ENCODE measurements at regions not wholly inside any gene's neighbourhood (a gene's known extent, or its start where the extent isn't known, plus 50 kb on each side); places are given as distances from the start of the nearest gene placed in this dataset.

GRCh38 chr7:113456533-113456932 is 338.2 kb upstream of the SMIM30 start:
- no peak for FAIRE-seq

- no peak for FAIRE-seq
Measured at GRCh38 chr7:113454597-113455169, 336.3 kb upstream of the SMIM30 start.

DNA sequence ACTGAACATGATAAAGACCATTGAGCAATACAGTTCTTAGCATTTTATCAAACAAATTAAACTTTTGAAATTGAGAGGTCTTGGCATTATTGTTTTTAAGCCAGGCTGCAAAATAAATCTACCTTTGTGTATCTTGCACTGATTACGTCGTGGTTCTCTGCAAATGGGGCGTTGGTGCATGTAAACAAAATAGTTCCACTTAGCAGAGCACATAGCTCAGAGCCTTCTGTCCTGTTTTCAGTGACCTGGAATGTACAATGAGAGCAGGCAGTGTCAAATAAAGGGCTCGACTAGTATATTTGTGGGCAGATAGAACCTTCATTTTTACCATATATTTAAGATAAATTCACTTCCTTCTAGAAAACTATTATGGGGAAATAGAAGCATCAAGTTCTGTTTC is 333.9 kb upstream of the SMIM30 start:
- FAIRE-seq: no peak

GRCh38 chr7:113446791-113447190 is 328.4 kb upstream of the SMIM30 start:
- no peak for FAIRE-seq

DNA sequence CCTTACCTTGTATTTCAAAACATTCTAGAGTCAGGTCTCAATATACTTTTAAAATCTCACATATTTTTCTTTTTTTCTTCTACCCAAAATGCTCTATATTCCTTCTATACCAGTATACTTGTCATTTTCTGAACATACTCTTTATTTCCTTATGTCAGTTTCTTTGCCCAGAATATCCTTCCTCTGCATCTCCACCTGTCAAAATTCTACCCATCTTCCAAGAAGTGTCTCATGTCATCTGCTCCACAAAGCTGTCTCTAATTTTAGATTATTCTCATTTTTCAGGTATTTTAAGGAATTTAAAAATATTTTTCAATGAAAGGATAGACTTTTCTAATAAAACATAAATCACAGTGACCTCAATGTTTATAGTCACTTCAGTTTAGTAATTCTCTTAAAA is 328.0 kb upstream of the SMIM30 start:
- no peak for FAIRE-seq

DNA sequence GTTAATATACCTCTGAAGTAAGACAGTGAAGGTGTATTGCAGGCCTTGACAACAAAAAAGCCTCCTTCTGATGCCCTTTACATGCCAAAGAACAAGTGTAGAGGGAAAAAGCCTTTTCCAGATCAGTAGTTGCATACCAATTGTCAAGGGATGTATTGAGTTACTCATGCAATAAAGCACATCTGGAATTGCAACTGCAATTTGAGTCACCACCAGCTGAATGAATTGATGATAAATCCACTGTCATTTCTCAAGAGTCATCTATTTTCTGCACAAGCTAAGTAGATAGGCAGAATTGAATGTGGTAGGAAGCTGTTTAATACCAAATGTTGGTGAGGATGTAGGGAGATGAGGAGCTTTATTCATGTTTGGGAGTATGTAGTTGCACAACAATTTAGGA is 325.9 kb upstream of the SMIM30 start:
- no peak for FAIRE-seq

DNA sequence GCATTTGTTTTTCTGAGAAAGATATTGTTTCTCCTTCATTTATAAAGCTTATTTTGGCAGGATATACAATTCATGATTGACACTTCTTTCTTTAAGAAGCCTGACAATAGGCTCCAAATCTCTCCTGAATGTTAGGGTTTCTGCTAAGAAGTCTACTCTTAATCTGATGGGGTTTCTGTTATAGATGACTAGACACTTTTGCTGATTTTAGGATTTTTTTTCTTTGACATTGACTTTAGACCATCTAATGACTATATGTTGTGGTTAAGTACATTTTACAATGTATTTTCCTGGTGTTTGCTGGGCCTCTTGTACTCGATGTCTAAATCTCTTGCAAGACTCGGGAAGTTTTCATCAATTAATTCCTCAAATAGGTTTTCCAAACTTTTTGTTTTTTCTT is 321.8 kb upstream of the SMIM30 start:
- FAIRE-seq: no peak

- no peak for FAIRE-seq
Measured at GRCh38 chr7:113431406-113431805, 313.1 kb upstream of the SMIM30 start.

DNA sequence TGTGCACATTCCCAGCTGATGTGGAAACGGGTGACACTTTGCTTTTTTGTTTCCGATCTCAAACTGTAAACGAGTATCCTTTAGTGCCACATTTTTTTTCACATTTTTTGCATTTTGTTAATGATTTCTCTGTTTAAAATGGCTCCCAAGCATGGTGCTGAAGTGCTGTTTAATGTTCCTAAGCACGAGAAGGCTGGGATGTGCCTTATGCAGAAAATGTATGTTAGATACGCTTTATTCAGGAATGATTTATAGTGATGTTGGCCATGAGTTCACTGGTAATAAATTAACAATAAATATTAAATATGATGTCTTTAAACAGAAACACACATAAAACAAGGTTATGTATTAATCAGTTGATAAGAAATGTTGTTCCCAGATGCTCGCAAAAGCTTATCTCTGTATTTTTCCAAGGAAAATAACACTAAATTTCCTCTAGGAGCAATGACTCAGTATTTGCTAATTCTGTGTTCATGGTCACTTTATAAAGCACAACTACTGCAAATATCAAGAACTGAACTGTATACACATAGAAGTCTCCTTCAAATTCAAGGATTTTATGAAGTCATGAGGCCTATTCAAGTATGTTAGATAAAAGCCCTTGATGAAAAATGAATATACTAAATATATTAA is 305.9 kb upstream of the SMIM30 start:
- FAIRE-seq: no peak

DNA sequence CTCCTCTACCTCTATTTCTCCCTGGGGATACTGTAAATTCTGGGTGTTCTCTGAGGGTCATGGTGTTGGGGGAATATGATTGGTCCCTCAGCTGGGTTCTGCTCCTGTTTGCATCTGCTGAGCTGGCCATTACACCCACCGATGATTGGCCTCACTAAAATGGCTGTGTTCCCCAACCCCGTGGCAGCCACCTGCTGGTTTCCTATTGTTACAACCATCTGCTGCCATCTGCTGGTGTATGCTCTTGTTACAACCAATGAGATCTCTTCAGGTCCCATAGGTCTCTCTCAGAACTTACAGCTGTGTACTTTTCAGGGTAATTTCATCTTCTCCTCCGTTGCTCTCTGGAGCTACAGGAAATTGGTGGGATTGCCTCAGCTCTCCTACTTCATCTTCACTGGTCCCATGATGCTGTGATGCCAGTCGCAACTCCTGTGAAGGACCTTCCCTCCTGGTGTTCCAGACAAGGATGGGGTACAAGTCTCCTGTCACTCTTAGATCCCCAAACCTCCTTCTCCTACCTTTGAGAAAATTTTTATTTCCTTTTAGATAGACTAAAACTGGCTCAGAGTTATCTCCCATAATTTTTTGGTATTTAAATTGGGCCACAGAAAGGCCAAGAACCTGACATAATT is 303.5 kb upstream of the SMIM30 start:
- no peak for FAIRE-seq

- FAIRE-seq: no peak
Measured at GRCh38 chr7:113414401-113415035, 296.2 kb upstream of the SMIM30 start.

GRCh38 chr7:113412410-113412809 is 294.1 kb upstream of the SMIM30 start:
- FAIRE-seq: no peak

DNA sequence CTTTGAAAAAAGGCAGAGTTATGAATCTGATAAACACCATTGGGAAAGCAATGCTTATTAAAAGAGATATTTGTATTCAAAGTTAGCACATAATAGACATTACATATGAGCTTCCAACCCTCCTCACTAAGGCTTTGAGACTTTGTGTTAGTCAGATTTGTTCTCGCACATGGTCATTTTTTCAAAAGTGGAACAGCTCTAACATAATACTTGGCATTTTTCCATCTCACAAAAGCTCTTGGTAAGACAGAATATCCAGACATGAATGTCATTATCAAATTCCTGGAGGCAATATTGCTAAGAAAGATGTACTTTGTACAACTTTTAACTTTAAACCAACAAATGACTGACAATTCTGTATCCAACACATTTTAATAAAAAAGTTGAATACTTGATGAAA is 292.4 kb upstream of the SMIM30 start:
- no peak for FAIRE-seq

- FAIRE-seq: no peak
Measured at GRCh38 chr7:113408999-113409398, 290.6 kb upstream of the SMIM30 start.

- FAIRE-seq: no peak
Measured at GRCh38 chr7:113405296-113406056, 287.1 kb upstream of the SMIM30 start.

- no peak for FAIRE-seq
Measured at GRCh38 chr7:113404245-113404644, 285.9 kb upstream of the SMIM30 start.

DNA sequence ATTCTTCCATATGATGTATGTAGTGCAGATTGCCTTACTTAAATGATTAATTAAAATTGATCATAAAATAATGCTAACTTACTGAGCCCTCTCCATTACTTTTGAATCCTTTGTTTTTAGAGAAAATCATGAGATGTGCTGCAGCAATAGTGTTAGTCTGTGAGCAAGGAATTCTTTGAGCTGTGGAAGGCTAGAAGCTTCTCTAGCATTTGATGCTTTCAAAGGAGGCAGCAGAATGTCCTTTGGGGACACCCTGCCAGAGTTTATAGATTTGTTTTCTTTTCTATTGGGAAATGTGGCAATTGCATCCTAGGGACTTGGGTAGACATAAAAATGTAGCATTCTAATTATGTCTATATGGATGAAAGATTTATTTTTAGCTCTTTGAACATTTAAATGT is 284.1 kb upstream of the SMIM30 start:
- no peak for FAIRE-seq

GRCh38 chr7:113402005-113402404 is 283.7 kb upstream of the SMIM30 start:
- no peak for FAIRE-seq

GRCh38 chr7:113394856-113395255 is 276.5 kb upstream of the SMIM30 start:
- no peak for FAIRE-seq

DNA sequence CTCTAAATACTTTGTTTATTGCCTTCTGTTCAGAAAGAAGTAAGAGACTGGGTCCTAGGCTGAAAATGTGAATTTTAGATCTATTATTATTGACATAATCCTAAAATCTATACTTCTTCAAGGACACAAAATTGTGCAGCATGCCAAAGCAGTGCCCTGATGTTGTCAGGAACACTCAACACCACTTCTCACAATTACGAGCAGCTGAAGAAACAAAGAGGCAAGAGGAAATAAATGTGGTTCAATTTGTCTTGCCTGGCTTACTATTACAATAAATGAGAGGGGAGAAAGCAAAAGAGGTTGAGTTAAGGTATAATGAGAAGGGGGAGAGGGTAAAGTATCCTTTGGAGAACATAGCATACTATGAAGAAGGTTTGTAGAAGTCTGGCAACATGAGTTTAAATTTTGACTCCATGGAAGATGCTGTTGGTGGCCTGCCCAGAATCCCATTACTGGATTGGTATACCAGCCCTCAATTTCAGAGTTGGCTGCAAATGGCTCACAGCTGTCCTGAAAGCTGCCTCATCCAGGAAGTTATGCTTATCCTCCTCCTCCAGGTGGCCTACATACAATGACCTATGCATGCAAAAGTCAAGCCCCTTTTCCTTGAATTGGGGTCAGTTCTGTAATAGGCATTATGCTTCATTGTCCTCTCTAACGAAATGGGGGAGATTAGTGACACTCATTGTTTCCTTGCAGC is 274.6 kb upstream of the SMIM30 start:
- FAIRE-seq: no peak

GRCh38 chr7:113392421-113392820 is 274.1 kb upstream of the SMIM30 start:
- FAIRE-seq: no peak

- no peak for FAIRE-seq
Measured at GRCh38 chr7:113389112-113389646, 270.8 kb upstream of the SMIM30 start.

All from colon (tissue), 2 donors.